Thoracic aorta (tissue), 2 donors: ENCODE measurements at regions not wholly inside any gene's neighbourhood (a gene's known extent, or its start where the extent isn't known, plus 50 kb on each side); places are given as distances from the start of the nearest gene placed in this dataset.

ENCODE experiments used
- ATAC-seq: fragments of 150-250 bp; one replicate; pipeline ENCODE4 v1.8.0; 2017; ENCODE audit warnings: low read depth; ENCODE audit not compliant: insufficient number of reproducible peaks, low FRiP score
- DNase-seq: peaks from one replicate; pipeline ENCODE4 v3.0.0-alpha.2; 2020; ENCODE audit warnings: low spot score
- H3K27ac ChIP-seq, 2 donors: fragments of 200-600 bp; sonication (generic); 1 replicate in 1 of 2; 2 replicates in 1 of 2; pipeline ENCODE4 v1.5.1; 2016; ENCODE audit warnings: mild to moderate bottlenecking in 2 of 2, moderate library complexity in 2 of 2
- H3K27me3 ChIP-seq: fragments of 200-600 bp; sonication (generic); replicated peaks from 2 replicates; pipeline ENCODE4 v1.6.0; 2016; ENCODE audit warnings: mild to moderate bottlenecking; ENCODE audit not compliant: insufficient read depth
- H3K36me3 ChIP-seq: fragments of 200-600 bp; sonication (generic); one replicate; pipeline ENCODE4 v1.5.1; 2016
- H3K4me1 ChIP-seq, 2 donors: fragments of 200-600 bp; sonication (generic); 1 replicate in 1 of 2; 2 replicates in 1 of 2; pipeline versions ENCODE4 v1.5.1 to v1.6.0; 2016; ENCODE audit warnings: low read depth in 2 of 2, mild to moderate bottlenecking in 1 of 2; ENCODE audit not compliant: control insufficient read depth in 1 of 2
- H3K4me3 ChIP-seq: fragments of 200-600 bp; sonication (generic); 2 replicates; pipeline ENCODE4 v1.5.1; 2016; ENCODE audit warnings: mild to moderate bottlenecking
- H3K9me3 ChIP-seq: fragments of 200-600 bp; sonication (generic); 2 replicates; pipeline ENCODE4 v1.5.1; 2016
- CTCF ChIP-seq: fragments of 200-600 bp; sonication (generic); IDR thresholded peaks from one replicate; pipeline ENCODE4 v1.5.1; 2019; ENCODE audit warnings: antibody characterized with exemption

GRCh38 chr5:73242735-73243134, 69.7 kb downstream of the TMEM174 start:
- Histone ChIP-seq H3K9me3 (no peaks in the 10 kb centered on the region), H3K4me1 (no peaks in the 10 kb centered on the region), H3K4me3 (no peak overlapping the region), H3K36me3 (no peaks in the 10 kb centered on the region), H3K27ac (no peak overlapping the region), H3K27me3 (no peaks in the 10 kb centered on the region)
- DNase-seq = no peak
- no peak for TF ChIP-seq CTCF
- no peak for ATAC-seq

DNA sequence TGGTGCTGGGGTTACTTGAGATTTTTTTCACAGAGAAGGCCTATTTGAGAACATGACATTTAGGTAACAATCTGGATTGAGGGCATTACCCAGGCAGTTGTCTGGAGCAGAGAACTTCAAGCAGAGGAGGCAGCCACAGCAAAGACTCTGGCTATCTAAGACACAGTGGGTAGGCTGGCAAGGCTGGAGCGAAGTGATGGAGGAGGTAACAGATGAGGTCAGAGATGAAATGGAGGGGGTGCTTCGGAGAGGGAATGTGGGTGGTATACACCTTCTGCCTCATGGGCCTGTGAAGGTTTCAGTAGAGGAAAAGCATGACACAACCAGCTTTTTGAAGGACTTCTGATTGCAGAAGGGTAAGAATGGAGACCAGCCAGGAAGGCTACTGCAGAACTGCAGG, 65.9 kb downstream of the TMEM174 start:
- H3K27me3 ChIP-seq = no peaks in the 10 kb centered on the region
- ATAC-seq (no peak), DNase-seq (no peak)
- no peaks in the 10 kb centered on the region for H3K4me1 ChIP-seq
- no peaks in the 10 kb centered on the region for H3K36me3 ChIP-seq
- no peak overlapping the region for H3K4me3 ChIP-seq
- no peak for TF ChIP-seq CTCF
- no peak overlapping the region for H3K27ac ChIP-seq
- H3K9me3 ChIP-seq = no peaks in the 10 kb centered on the region

DNA sequence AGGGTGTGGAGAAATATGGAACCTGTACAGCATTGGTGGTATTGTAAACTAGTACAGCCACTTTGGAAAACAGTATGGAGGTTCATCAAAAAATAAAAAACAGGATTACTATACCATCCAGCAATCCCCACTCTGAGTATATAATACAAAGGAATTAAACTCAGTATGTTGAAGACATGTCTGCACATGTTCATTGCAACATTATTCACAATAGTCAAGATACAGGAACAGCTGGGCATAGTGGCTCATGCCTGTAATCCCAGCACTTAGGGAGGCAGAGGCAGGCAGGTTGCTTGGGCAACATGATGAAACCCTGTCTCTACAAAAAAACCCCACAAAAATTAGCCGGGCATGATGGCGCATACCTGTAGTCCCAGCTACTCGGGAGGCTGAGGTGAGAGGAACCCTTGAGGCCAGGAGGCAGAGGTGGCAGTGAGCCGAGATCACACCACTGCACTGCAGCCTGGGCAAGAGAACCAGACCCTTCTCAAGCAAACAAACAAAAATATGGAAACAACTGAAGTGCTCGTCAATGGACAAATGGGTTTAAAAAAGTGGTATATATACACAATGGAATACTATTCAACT, 63.6 kb downstream of the TMEM174 start:
- no peak for TF ChIP-seq CTCF
- Histone ChIP-seq H3K27ac (no peak overlapping the region), H3K4me3 (no peak overlapping the region), H3K4me1 (peaks cover 0 to 7% of the 10 kb centered on the region in 2 donors), H3K36me3 (no peaks in the 10 kb centered on the region), H3K27me3 (no peaks in the 10 kb centered on the region), H3K9me3 (no peaks in the 10 kb centered on the region)
- DNase-seq (no peak), ATAC-seq (no peak)

DNA sequence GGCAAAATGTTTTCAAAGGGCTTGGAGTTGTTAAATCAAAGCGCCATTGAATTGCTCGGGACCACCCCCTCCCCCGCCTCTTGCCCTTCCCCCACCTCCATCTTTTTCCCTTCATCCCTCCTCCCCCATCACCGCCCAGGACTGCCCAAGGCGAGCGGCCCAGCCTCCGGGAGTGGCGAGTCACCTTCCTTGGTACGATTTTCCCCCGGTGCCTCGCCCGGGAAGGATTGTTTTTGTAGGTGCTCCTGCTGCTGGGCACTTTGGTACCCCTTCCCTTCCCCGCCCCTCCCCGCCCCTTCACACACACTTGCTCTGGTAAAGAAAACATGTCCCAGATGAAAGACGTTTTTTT, 61.2 kb downstream of the TMEM174 start:
- no peak for TF ChIP-seq CTCF
- H3K36me3 ChIP-seq = no peaks in the 10 kb centered on the region
- H3K4me1 ChIP-seq = peaks cover 0 to 7% of the 10 kb centered on the region in 2 donors
- no peaks in the 10 kb centered on the region for H3K27me3 ChIP-seq
- DNase-seq (no peak), ATAC-seq (no peak)
- H3K4me3 ChIP-seq = peak overlapping the region; percentile 74
- H3K9me3 ChIP-seq = no peaks in the 10 kb centered on the region
- no peak overlapping the region for H3K27ac ChIP-seq

DNA sequence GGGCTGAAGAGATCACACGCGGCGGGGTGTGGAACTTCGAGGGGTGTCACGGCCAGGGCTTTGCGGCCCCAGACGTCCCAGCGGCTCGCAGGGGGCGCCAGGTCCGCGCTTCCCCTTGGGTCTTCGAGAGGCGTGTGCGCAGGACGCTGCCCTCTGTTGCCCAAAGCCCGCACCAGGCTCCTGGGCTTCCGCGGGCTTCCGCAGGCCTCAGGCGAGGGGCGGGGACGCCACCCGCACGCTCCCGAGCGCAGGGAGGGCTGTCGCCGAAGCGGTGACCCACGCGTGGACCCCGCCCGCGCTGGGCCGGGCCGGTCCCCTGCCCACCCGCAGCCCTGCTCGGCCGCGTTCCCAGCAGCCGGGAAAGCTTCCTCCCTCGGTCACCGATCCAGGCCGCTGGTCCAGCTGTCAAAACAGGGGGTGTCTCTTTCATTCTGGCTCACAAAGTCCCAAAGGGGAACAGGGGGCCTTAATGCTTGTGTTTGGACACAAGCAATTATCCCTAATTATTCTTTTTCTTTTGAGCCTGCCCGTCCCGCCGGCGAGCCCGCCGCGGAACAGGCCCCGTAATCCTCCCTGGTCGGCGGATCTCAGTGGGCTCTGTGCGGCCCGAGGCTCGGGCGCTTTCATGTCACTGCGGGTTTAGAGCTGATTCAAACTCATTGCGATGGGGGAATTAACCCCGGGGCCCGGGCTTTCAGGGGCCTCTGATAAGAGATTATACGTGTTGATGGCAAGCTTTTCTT, 60.6 kb downstream of the TMEM174 start:
- H3K4me3 ChIP-seq = peak overlapping the region; percentile 74
- DNase-seq = no peak
- no peak overlapping the region for H3K27ac ChIP-seq
- no peak for TF ChIP-seq CTCF
- H3K36me3 ChIP-seq = no peaks in the 10 kb centered on the region
- no peak for ATAC-seq
- H3K9me3 ChIP-seq = no peaks in the 10 kb centered on the region
- H3K4me1 ChIP-seq = peaks cover 0 to 7% of the 10 kb centered on the region in 2 donors
- H3K27me3 ChIP-seq = no peaks in the 10 kb centered on the region
